AML-193 (cell line): ENCODE measurements at regions not wholly inside any gene's neighbourhood (a gene's known extent, or its start where the extent isn't known, plus 50 kb on each side); places are given as distances from the start of the nearest gene placed in this dataset.

Experiments used
- DNase-seq, 2 experiments: peaks; one replicate each; lab custom pipeline; 2025; lab: John Stamatoyannopoulos, UW

- no peak for DNase-seq
These were observed 127.2 kb upstream of the PRNP start for GRCh38 chr20:4559106-4559505.

GRCh38 chr20:4556781-4557180 lies 129.5 kb upstream of the PRNP start:
- DNase-seq = no peak

- no peak for DNase-seq
These were observed 130.9 kb upstream of the PRNP start for GRCh38 chr20:4555188-4555890.

- no peak for DNase-seq
These were observed 131.9 kb upstream of the PRNP start for GRCh38 chr20:4554346-4554745.

GRCh38 chr20:4552075-4552640 lies 134.1 kb upstream of the PRNP start:
- no peak for DNase-seq

GRCh38 chr20:4550740-4551139 lies 135.5 kb upstream of the PRNP start:
- no peak for DNase-seq

- DNase-seq = no peak
These were observed 136.5 kb upstream of the PRNP start for GRCh38 chr20:4549711-4550259.

GRCh38 chr20:4548552-4548951 lies 137.7 kb upstream of the PRNP start:
- DNase-seq = no peak

GRCh38 chr20:4546786-4547185 lies 139.5 kb upstream of the PRNP start:
- DNase-seq = no peak

GRCh38 chr20:4546342-4546741 lies 139.9 kb upstream of the PRNP start:
- no peak for DNase-seq

GRCh38 chr20:4545526-4545925 lies 140.7 kb upstream of the PRNP start:
- no peak for DNase-seq

GRCh38 chr20:4544765-4545164 lies 141.5 kb upstream of the PRNP start:
- no peak for DNase-seq

- DNase-seq = no peak
These were observed 144.0 kb upstream of the PRNP start for GRCh38 chr20:4542270-4542669.

GRCh38 chr20:4534315-4534714 lies 151.9 kb upstream of the PRNP start:
- no peak for DNase-seq

GRCh38 chr20:4533368-4534133 lies 152.7 kb upstream of the PRNP start:
- no peak for DNase-seq

- no peak for DNase-seq
These were observed 153.5 kb upstream of the PRNP start for GRCh38 chr20:4532772-4533171.

- DNase-seq = no peak
These were observed 161.5 kb upstream of the PRNP start for GRCh38 chr20:4524792-4525191.

GRCh38 chr20:4524307-4524706 lies 161.9 kb upstream of the PRNP start:
- no peak for DNase-seq

GRCh38 chr20:4522310-4522709 lies 163.9 kb upstream of the PRNP start:
- DNase-seq = no peak

- DNase-seq = no peak
These were observed 164.9 kb upstream of the PRNP start for GRCh38 chr20:4521170-4521968.

- DNase-seq = peak; percentile 4 to 9
These were observed 166.7 kb upstream of the PRNP start for GRCh38 chr20:4519534-4519933.

- no peak for DNase-seq
These were observed 169.4 kb upstream of the PRNP start for GRCh38 chr20:4516876-4517275.
